ENCODE measurements at regions not wholly inside any gene's neighbourhood (a gene's known extent, or its start where the extent isn't known, plus 50 kb on each side); places are given as distances from the start of the nearest gene placed in this dataset.

- TF ChIP-seq CTCF (conservative IDR thresholded peaks at IDR 0.05; ENCODE audit: low read depth, low read length), result no peak
- TF ChIP-seq EZH2phosphoT487 (IDR thresholded peaks at IDR 0.05; ENCODE audit: borderline replicate concordance, low read length), result no peak
Observed at GRCh38 chr6:90739339-90739738, 152.5 kb upstream of the MAP3K7 start.

Measured in PC-3 (cell line).